Osteoblast (primary cell): ENCODE measurements at regions not wholly inside any gene's neighbourhood (a gene's known extent, or its start where the extent isn't known, plus 50 kb on each side); places are given as distances from the start of the nearest gene placed in this dataset.

Experiments used
- DNase-seq: peaks from one replicate; pipeline ENCODE4 v3.0.0; 2011; ENCODE audit warnings: low spot score, mixed read lengths; ENCODE audit not compliant: insufficient read length; ENCODE audit errors: missing footprints
- H2AFZ ChIP-seq: 2 replicates; pipeline ENCODE4 v1.6.0; 2011; ENCODE audit warnings: mild to moderate bottlenecking, low read length
- H3K27ac ChIP-seq: 2 replicates; pipeline ENCODE4 v1.5.1; 2011; ENCODE audit warnings: mild to moderate bottlenecking, low read depth, low read length, moderate library complexity
- H3K27me3 ChIP-seq: 2 replicates; pipeline ENCODE4 v1.6.0; 2012; ENCODE audit warnings: mild to moderate bottlenecking, control low read depth, inconsistent platforms, low read length, moderate library complexity; ENCODE audit not compliant: insufficient read depth
- H3K36me3 ChIP-seq: 2 replicates; pipeline ENCODE4 v1.5.1; 2011; ENCODE audit warnings: mild to moderate bottlenecking, low read length, control low read depth, moderate library complexity; ENCODE audit not compliant: insufficient read depth
- H3K4me1 ChIP-seq: 2 replicates; pipeline ENCODE4 v1.5.1; 2011; ENCODE audit warnings: mild to moderate bottlenecking, low read length, control low read depth, moderate library complexity; ENCODE audit not compliant: insufficient read depth
- H3K4me2 ChIP-seq: 2 replicates; pipeline ENCODE4 v1.6.0; 2011; ENCODE audit warnings: mild to moderate bottlenecking, low read length; ENCODE audit not compliant: insufficient read depth
- H3K4me3 ChIP-seq: fragments of 200-600 bp; sonication (generic); 3 replicates; pipeline ENCODE4 v1.5.1; 2012; ENCODE audit warnings: mild to moderate bottlenecking, low read length, inconsistent platforms; ENCODE audit not compliant: insufficient read depth
- H3K79me2 ChIP-seq: 2 replicates; pipeline ENCODE4 v1.6.0; 2012; ENCODE audit warnings: mild to moderate bottlenecking, low read length, control low read depth, inconsistent platforms; ENCODE audit not compliant: insufficient read depth
- H3K9me3 ChIP-seq: 2 replicates; pipeline ENCODE4 v1.5.1; 2011; ENCODE audit warnings: low read depth, low read length, control low read depth
- H4K20me1 ChIP-seq: 2 replicates; pipeline ENCODE4 v1.6.0; 2012; ENCODE audit warnings: mild to moderate bottlenecking, low read length, control low read depth; ENCODE audit not compliant: insufficient read depth
- TF ChIP-seq, protein P1 (sequence below): IDR thresholded peaks from 2 replicates; pipeline ENCODE4 v1.5.1; 2011; ENCODE audit warnings: mild to moderate bottlenecking, low read depth, low read length, moderate library complexity; ENCODE audit errors: extremely low read depth

DNA sequence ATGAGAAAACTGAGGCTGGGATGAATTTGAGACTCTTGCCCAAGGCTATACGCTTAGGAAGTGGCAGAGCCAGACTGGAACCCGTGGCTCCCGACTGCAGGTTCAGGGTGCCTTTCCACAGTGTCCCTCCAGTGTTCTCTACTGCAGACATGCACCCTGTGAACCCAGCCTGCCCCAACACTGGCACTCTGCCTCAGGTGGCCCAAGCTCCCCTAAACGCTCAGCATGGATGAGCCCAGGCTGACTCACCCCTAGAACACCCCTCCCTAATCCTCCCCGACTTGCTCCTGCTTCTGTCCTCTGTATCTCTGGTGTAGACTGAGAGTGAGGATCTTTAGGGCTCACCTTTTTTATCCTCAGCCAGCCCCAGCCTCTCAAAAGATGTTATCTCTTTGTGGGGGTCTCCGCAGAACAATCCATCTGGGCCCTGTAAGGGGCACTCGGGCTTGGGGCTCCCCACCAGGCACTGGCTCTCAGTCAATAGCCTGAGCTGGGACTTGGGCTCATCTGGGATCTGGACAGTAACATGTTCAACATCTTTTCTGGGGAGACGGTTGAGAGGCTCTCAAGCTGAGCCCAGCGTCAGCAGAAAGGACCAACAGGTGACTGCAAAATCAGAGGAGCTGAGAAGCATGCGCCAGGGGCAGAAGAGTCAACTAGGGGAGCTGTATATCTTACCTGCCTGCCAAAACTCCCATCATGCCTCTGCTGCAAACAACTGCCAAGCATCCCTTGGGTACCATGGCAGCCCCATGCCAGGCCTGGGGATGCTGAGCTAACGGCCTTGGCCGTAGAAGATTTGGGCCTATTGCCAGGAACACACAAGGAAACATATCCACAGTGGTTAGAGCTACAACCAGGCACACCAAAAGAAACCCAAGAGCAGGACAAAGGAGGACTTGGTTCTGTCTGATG lies 176.2 kb downstream of the BUD13 start:
- Histone ChIP-seq H2AFZ (no peak overlapping the region), H4K20me1 (no peaks in the 10 kb centered on the region), H3K4me1 (no peaks in the 10 kb centered on the region), H3K79me2 (no peaks in the 10 kb centered on the region), H3K4me2 (no peak overlapping the region), H3K4me3 (no peak overlapping the region), H3K27me3 (no peaks in the 10 kb centered on the region), H3K36me3 (no peaks in the 10 kb centered on the region), H3K27ac (no peak overlapping the region), H3K9me3 (no peaks in the 10 kb centered on the region)
- TF ChIP-seq, protein P1, sequence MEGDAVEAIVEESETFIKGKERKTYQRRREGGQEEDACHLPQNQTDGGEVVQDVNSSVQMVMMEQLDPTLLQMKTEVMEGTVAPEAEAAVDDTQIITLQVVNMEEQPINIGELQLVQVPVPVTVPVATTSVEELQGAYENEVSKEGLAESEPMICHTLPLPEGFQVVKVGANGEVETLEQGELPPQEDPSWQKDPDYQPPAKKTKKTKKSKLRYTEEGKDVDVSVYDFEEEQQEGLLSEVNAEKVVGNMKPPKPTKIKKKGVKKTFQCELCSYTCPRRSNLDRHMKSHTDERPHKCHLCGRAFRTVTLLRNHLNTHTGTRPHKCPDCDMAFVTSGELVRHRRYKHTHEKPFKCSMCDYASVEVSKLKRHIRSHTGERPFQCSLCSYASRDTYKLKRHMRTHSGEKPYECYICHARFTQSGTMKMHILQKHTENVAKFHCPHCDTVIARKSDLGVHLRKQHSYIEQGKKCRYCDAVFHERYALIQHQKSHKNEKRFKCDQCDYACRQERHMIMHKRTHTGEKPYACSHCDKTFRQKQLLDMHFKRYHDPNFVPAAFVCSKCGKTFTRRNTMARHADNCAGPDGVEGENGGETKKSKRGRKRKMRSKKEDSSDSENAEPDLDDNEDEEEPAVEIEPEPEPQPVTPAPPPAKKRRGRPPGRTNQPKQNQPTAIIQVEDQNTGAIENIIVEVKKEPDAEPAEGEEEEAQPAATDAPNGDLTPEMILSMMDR: no peak
- no peak for DNase-seq

DNA sequence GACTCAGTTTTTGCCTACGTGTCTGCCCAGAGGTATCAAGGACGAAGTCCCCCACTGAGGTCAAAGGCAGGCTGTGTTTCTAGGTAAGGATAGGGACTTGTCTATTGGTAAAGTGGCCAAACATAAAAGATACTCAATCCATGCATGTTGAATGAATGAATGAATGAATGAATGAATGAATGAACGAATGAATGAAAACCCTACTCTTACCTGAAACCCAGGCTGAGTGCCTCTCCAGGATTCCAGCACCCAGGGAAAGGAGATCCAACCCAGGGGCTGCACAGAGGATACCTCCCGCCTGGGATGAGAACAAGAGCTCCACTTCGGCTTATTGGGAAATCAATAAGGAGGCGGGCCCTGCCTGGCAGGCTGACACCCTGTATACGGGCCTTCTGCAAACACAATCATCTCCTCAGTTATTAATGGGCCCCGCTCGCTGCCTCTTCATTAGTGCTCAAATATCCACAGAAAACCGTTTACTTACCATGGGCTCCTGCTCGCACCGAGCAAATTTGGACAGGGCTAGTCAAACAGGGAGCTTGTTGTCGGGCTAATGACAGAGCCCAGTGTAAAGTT lies 177.4 kb downstream of the BUD13 start:
- Histone ChIP-seq H3K4me1 (no peaks in the 10 kb centered on the region), H3K27me3 (no peaks in the 10 kb centered on the region), H2AFZ (no peak overlapping the region), H3K9me3 (no peaks in the 10 kb centered on the region), H4K20me1 (no peaks in the 10 kb centered on the region), H3K4me3 (no peak overlapping the region), H3K4me2 (no peak overlapping the region), H3K79me2 (no peaks in the 10 kb centered on the region), H3K36me3 (no peaks in the 10 kb centered on the region), H3K27ac (no peak overlapping the region)
- DNase-seq: no peak
- TF ChIP-seq, protein P1: no peak

DNA sequence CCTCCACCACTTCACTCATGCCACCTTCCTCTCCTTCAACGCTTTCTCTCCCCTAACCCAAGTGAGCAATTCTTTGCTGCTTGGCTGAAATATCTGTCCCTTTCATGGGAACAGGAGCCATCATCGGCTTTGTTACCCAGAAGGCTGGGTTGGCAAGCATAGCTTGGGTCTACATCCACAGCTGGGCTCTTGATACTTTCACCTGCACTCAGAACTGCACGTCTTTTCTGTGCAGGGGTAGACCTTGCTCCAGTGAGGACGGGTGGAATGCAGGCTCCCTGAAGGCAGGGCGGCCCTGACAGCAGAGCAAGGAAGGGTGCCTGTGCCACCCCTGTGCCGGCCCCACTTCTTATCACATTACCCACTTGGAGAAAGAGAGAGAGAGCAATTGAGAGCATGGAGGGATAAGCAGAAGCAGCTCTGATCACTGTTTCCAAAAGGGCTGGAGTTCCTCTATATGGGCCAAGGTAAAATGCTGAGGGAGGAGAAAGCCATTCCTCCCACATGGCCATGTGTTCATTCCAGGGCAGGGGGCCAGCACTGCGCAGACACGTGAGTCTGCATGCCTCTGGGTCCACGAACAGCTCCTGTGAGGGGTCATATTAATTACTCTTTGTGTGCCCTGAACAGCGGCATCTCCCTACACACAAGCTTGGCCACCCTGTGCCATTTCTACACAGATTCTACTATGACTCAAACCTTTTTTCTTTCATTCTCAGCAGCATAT lies 181.8 kb downstream of the BUD13 start:
- no peaks in the 10 kb centered on the region for H4K20me1 ChIP-seq
- no peaks in the 10 kb centered on the region for H3K4me1 ChIP-seq
- no peaks in the 10 kb centered on the region for H3K27me3 ChIP-seq

More for the DNA sequence above, 181.8 kb downstream of the BUD13 start:
- DNase-seq: no peak
- Histone ChIP-seq H3K27ac (no peak overlapping the region), H3K36me3 (no peaks in the 10 kb centered on the region), H2AFZ (no peak overlapping the region), H3K79me2 (no peaks in the 10 kb centered on the region), H3K9me3 (no peaks in the 10 kb centered on the region), H3K4me2 (no peak overlapping the region), H3K4me3 (no peak overlapping the region)
- TF ChIP-seq, protein P1: no peak
